HepG2 (cell line): ENCODE measurements at regions not wholly inside any gene's neighbourhood (a gene's known extent, or its start where the extent isn't known, plus 50 kb on each side); places are given as distances from the start of the nearest gene placed in this dataset.
A peak's percentile ranks its signal among the peaks of the same experiment; 100 is the strongest.

Experiments used
- AGO1 ChIP-seq: fragments of 200-400 bp; formaldehyde crosslinking; IDR thresholded peaks from 2 replicates; pipeline ENCODE4 v1.6.1; 2017; ENCODE audit warnings: mild to moderate bottlenecking, low read depth, low read length, moderate library complexity; ENCODE audit not compliant: poor library complexity, severe bottlenecking
- NFE2L1 ChIP-seq: sonication (generic); formaldehyde crosslinking; IDR thresholded peaks from 2 replicates; pipeline ENCODE4 v1.4.0; 2020; ENCODE audit warnings: missing genetic modification reagents, mild to moderate bottlenecking, borderline replicate concordance
- NFKB2 ChIP-seq: sonication (generic); formaldehyde crosslinking; IDR thresholded peaks from 2 replicates; pipeline ENCODE4 v1.4.0; 2020; ENCODE audit warnings: missing genetic modification reagents, borderline replicate concordance
- RARA ChIP-seq: IDR thresholded peaks from 2 replicates; pipeline ENCODE4 v1.6.1; 2016; ENCODE audit warnings: missing genetic modification reagents, missing compliant biosample characterization
- RELA ChIP-seq: sonication (generic); formaldehyde crosslinking; IDR thresholded peaks from 2 replicates; pipeline ENCODE4 v1.4.0; 2020; ENCODE audit warnings: missing genetic modification reagents
- RORA ChIP-seq: sonication (generic); formaldehyde crosslinking; IDR thresholded peaks from 2 replicates; pipeline ENCODE4 v1.5.0; 2020; ENCODE audit warnings: mild to moderate bottlenecking, missing genetic modification reagents, moderate library complexity
- YY1 ChIP-seq: IDR thresholded peaks from 2 replicates; pipeline ENCODE4 v1.6.1; 2011; ENCODE audit warnings: low read length, low read depth, moderate library complexity, mild to moderate bottlenecking; ENCODE audit not compliant: insufficient read depth, insufficient replicate concordance
- ZNF143 ChIP-seq: sonication (generic); formaldehyde crosslinking; IDR thresholded peaks from 2 replicates; pipeline ENCODE4 v1.4.0; 2020; ENCODE audit warnings: missing genetic modification reagents
- ZNF20 ChIP-seq: sonication (generic); formaldehyde crosslinking; IDR thresholded peaks from 2 replicates; pipeline ENCODE4 v1.4.0; 2020; ENCODE audit warnings: mild to moderate bottlenecking, moderate library complexity, missing genetic modification reagents
- ZNF274 ChIP-seq: sonication (generic); formaldehyde crosslinking; IDR thresholded peaks from 2 replicates; pipeline ENCODE4 v1.5.1; 2020; ENCODE audit warnings: mild to moderate bottlenecking, missing genetic modification reagents
- ZNF768 ChIP-seq: sonication (generic); formaldehyde crosslinking; IDR thresholded peaks from 2 replicates; pipeline ENCODE4 v1.4.0; 2020; ENCODE audit warnings: missing genetic modification reagents
- ZNF883 ChIP-seq: sonication (generic); formaldehyde crosslinking; IDR thresholded peaks from 2 replicates; pipeline ENCODE4 v1.5.1; 2020; ENCODE audit warnings: mild to moderate bottlenecking, missing genetic modification reagents; ENCODE audit errors: not compliant biosample characterization
- ZSCAN22 ChIP-seq: sonication (generic); formaldehyde crosslinking; IDR thresholded peaks from 2 replicates; pipeline ENCODE4 v1.4.0; 2020; ENCODE audit warnings: mild to moderate bottlenecking, missing genetic modification reagents
- ZSCAN31 ChIP-seq: sonication (generic); formaldehyde crosslinking; IDR thresholded peaks from 2 replicates; pipeline ENCODE4 v1.5.0; 2020; ENCODE audit warnings: low read depth, mild to moderate bottlenecking, missing genetic modification reagents
- TF ChIP-seq, protein P1 (sequence below): sonication (generic); formaldehyde crosslinking; IDR thresholded peaks from 2 replicates; pipeline ENCODE4 v1.8.0; 2022; ENCODE audit warnings: mild to moderate bottlenecking, missing genetic modification reagents; ENCODE audit not compliant: insufficient replicate concordance
- TF ChIP-seq, protein P2 (sequence below): fragments of 450-650 bp; IDR thresholded peaks from 2 replicates; pipeline ENCODE4 v1.6.1; 2017
- TF ChIP-seq, protein P3 (sequence below): sonication (generic); formaldehyde crosslinking; IDR thresholded peaks from 2 replicates; pipeline ENCODE4 v1.4.0; 2020; ENCODE audit warnings: missing genetic modification reagents
- TF ChIP-seq, protein P4 (sequence below): sonication (generic); formaldehyde crosslinking; IDR thresholded peaks from 2 replicates; pipeline ENCODE4 v1.5.0; 2020; ENCODE audit warnings: missing genetic modification reagents
- TF ChIP-seq, protein P5 (sequence below): sonication (generic); formaldehyde crosslinking; IDR thresholded peaks from 2 replicates; pipeline ENCODE4 v1.5.0; 2020; ENCODE audit warnings: missing genetic modification reagents
- TF ChIP-seq, protein P6 (sequence below): fragments of 450-650 bp; IDR thresholded peaks from 2 replicates; pipeline ENCODE4 v1.6.1; 2016

DNA sequence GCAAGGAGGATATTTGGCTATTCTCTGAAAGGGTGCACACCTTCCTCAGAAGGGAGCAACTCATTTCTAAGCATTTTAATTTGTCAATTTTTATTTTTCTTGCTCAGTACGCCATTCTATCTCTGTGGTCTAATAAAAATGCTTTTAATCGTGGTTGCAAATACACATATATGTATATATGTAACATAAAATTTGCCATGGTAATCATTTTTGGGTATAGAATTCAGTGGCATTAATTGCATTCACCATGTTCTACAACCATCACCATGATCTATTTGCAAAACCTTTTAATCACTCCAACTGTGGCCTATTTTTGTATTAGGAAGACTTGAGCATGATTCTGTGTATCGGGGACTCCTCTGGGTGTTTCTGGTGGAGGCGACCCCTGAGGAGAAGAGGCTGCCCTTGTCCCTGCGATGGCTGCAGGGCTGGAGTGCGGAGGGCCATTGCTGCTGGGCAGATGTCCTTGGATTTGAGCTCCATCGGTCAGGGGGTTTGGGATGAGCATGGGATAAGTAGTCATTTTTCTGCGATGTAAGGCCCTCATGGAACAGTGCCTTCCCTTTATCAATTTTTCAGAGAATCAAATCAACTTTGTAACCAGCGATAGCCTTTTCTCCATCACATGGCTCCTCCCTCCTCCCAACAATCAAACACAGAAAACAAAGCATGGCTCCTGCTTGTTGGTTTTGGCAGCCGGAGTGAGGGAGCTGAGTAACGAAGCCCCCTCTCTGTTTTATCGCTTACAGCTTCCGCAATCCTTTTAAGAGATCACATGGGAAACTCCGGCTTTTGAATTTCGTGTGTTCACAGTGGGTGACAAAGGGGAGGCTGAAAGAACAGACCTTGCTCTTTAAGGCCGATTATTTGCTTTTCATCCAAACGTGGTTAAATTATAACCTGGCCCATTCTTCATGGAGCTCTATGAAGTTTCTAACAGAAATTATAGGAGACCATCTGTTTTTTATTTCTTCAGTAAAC is 187.3 kb downstream of the TENT4A start (continued):
- TF ChIP-seq, protein P1, sequence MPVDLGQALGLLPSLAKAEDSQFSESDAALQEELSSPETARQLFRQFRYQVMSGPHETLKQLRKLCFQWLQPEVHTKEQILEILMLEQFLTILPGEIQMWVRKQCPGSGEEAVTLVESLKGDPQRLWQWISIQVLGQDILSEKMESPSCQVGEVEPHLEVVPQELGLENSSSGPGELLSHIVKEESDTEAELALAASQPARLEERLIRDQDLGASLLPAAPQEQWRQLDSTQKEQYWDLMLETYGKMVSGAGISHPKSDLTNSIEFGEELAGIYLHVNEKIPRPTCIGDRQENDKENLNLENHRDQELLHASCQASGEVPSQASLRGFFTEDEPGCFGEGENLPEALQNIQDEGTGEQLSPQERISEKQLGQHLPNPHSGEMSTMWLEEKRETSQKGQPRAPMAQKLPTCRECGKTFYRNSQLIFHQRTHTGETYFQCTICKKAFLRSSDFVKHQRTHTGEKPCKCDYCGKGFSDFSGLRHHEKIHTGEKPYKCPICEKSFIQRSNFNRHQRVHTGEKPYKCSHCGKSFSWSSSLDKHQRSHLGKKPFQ (CRISPR knock-in tag): no peak
- TF ChIP-seq RELA (CRISPR knock-in tag) (no peak), ZNF768 (peak; percentile 20), AGO1 (no peak), ZNF143 (CRISPR knock-in tag) (no peak), ZNF883 (CRISPR knock-in tag) (no peak), ZNF20 (CRISPR knock-in tag) (no peak), ZNF274 (CRISPR knock-in tag) (no peak), RORA (CRISPR knock-in tag) (no peak), NFE2L1 (no peak), NFKB2 (CRISPR knock-in tag) (no peak), YY1 (peak; percentile 38), ZSCAN22 (CRISPR knock-in tag) (no peak), RARA (CRISPR knock-in tag) (no peak; the same call in 1 of the 2 replicates), ZSCAN31 (CRISPR knock-in tag) (no peak)
- TF ChIP-seq, protein P2, sequence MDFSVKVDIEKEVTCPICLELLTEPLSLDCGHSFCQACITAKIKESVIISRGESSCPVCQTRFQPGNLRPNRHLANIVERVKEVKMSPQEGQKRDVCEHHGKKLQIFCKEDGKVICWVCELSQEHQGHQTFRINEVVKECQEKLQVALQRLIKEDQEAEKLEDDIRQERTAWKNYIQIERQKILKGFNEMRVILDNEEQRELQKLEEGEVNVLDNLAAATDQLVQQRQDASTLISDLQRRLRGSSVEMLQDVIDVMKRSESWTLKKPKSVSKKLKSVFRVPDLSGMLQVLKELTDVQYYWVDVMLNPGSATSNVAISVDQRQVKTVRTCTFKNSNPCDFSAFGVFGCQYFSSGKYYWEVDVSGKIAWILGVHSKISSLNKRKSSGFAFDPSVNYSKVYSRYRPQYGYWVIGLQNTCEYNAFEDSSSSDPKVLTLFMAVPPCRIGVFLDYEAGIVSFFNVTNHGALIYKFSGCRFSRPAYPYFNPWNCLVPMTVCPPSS: no peak
- TF ChIP-seq, protein P3, sequence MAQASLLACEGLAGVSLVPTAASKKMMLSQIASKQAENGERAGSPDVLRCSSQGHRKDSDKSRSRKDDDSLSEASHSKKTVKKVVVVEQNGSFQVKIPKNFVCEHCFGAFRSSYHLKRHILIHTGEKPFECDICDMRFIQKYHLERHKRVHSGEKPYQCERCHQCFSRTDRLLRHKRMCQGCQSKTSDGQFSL: no peak
- TF ChIP-seq, protein P4, sequence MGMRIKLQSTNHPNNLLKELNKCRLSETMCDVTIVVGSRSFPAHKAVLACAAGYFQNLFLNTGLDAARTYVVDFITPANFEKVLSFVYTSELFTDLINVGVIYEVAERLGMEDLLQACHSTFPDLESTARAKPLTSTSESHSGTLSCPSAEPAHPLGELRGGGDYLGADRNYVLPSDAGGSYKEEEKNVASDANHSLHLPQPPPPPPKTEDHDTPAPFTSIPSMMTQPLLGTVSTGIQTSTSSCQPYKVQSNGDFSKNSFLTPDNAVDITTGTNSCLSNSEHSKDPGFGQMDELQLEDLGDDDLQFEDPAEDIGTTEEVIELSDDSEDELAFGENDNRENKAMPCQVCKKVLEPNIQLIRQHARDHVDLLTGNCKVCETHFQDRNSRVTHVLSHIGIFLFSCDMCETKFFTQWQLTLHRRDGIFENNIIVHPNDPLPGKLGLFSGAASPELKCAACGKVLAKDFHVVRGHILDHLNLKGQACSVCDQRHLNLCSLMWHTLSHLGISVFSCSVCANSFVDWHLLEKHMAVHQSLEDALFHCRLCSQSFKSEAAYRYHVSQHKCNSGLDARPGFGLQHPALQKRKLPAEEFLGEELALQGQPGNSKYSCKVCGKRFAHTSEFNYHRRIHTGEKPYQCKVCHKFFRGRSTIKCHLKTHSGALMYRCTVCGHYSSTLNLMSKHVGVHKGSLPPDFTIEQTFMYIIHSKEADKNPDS: no peak
- TF ChIP-seq, protein P5, sequence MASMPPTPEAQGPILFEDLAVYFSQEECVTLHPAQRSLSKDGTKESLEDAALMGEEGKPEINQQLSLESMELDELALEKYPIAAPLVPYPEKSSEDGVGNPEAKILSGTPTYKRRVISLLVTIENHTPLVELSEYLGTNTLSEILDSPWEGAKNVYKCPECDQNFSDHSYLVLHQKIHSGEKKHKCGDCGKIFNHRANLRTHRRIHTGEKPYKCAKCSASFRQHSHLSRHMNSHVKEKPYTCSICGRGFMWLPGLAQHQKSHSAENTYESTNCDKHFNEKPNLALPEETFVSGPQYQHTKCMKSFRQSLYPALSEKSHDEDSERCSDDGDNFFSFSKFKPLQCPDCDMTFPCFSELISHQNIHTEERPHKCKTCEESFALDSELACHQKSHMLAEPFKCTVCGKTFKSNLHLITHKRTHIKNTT: no peak
- TF ChIP-seq, protein P6, sequence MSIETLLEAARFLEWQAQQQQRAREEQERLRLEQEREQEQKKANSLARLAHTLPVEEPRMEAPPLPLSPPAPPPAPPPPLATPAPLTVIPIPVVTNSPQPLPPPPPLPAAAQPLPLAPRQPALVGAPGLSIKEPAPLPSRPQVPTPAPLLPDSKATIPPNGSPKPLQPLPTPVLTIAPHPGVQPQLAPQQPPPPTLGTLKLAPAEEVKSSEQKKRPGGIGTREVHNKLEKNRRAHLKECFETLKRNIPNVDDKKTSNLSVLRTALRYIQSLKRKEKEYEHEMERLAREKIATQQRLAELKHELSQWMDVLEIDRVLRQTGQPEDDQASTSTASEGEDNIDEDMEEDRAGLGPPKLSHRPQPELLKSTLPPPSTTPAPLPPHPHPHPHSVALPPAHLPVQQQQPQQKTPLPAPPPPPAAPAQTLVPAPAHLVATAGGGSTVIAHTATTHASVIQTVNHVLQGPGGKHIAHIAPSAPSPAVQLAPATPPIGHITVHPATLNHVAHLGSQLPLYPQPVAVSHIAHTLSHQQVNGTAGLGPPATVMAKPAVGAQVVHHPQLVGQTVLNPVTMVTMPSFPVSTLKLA: 0 out of 2 replicates have a peak, but pooled peaks have one; percentile 11
